Mesothelial cell of epicardium (in vitro differentiated cells): ENCODE measurements at regions not wholly inside any gene's neighbourhood (a gene's known extent, or its start where the extent isn't known, plus 50 kb on each side); places are given as distances from the start of the nearest gene placed in this dataset.

ENCODE experiments used
- DNase-seq, 2 experiments: peaks; one replicate each; pipeline ENCODE4 v3.0.0; 2021; ENCODE audit warnings: low spot score in 2 of 2; ENCODE audit not compliant: unreplicated experiment in 2 of 2
- H3K27ac Mint-ChIP-seq: 2 replicates; pipeline ENCODE4 v1.8.0; 2021; ENCODE audit warnings: mixed read lengths
- H3K27me3 Mint-ChIP-seq: 2 replicates; pipeline ENCODE4 v1.8.0; 2021; ENCODE audit warnings: low read depth, mixed read lengths
- H3K36me3 Mint-ChIP-seq: 2 replicates; pipeline ENCODE4 v1.8.0; 2021; ENCODE audit warnings: mixed read lengths
- H3K4me1 Mint-ChIP-seq: 2 replicates; pipeline ENCODE4 v1.8.0; 2021; ENCODE audit warnings: mixed read lengths
- H3K4me3 Mint-ChIP-seq: 2 replicates; pipeline ENCODE4 v1.8.0; 2021; ENCODE audit warnings: mild to moderate bottlenecking, moderate library complexity, mixed read lengths
- H3K9me3 Mint-ChIP-seq: 2 replicates; pipeline ENCODE4 v1.8.0; 2021; ENCODE audit warnings: mixed read lengths
- TF ChIP-seq, protein P1 (sequence below): fragments of 200-600 bp; sonication (generic); IDR thresholded peaks from one replicate; pipeline ENCODE4 v1.5.0; 2021; ENCODE audit warnings: antibody characterized with exemption; ENCODE audit not compliant: unreplicated experiment

DNA sequence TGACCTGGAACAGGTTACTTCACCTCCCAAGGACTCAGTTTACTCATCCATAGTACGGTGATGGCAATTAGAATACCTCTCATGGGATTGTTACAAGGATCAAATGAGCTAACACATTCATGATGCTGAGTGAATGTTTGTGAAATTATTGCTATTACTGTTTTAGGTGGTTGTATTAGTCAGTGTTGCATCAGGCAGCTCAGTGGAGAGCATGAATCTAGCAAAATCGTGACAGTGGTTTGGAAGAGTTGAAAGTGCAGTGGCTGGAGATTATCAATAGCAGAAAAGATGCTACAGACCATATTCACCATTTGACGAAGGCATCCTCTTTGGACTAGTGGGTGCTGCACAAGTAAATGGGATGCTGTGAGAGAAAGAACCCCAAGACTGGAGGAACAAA, 50.4 kb upstream of the CTNNBL1 start:
- no peaks in the 10 kb centered on the region for H3K36me3 Mint-ChIP-seq
- peaks cover 74% of the 10 kb centered on the region for H3K27me3 Mint-ChIP-seq
- DNase-seq = no peak
- peaks cover 2% of the 10 kb centered on the region for H3K4me1 Mint-ChIP-seq
- no peak overlapping the region for H3K27ac Mint-ChIP-seq
- no peak overlapping the region for H3K4me3 Mint-ChIP-seq
- H3K9me3 Mint-ChIP-seq = no peaks in the 10 kb centered on the region
- TF ChIP-seq, protein P1, sequence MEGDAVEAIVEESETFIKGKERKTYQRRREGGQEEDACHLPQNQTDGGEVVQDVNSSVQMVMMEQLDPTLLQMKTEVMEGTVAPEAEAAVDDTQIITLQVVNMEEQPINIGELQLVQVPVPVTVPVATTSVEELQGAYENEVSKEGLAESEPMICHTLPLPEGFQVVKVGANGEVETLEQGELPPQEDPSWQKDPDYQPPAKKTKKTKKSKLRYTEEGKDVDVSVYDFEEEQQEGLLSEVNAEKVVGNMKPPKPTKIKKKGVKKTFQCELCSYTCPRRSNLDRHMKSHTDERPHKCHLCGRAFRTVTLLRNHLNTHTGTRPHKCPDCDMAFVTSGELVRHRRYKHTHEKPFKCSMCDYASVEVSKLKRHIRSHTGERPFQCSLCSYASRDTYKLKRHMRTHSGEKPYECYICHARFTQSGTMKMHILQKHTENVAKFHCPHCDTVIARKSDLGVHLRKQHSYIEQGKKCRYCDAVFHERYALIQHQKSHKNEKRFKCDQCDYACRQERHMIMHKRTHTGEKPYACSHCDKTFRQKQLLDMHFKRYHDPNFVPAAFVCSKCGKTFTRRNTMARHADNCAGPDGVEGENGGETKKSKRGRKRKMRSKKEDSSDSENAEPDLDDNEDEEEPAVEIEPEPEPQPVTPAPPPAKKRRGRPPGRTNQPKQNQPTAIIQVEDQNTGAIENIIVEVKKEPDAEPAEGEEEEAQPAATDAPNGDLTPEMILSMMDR = no peak

DNA sequence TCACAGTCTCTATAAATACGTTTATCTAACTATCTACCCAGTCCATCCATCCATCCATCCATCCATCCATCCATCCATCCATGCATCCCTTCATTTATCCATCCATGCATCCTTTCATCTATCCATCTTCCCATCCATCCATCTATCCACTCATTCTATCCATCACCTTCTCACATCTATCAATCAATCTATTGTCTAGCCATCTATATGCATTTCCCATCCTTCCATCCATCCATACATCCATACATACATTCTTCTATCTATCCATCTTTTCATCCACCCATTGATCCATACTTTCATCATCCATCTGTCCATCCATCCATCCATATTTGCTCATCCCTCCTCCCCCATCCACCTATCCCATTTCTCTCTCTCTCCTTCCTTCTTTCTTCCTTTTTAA, 51.6 kb upstream of the CTNNBL1 start:
- TF ChIP-seq, protein P1 = no peak
- H3K27me3 Mint-ChIP-seq = peaks cover 76% of the 10 kb centered on the region
- DNase-seq = no peak
- no peak overlapping the region for H3K27ac Mint-ChIP-seq
- no peaks in the 10 kb centered on the region for H3K36me3 Mint-ChIP-seq
- no peak overlapping the region for H3K4me3 Mint-ChIP-seq
- H3K4me1 Mint-ChIP-seq = peaks cover 2% of the 10 kb centered on the region
- no peaks in the 10 kb centered on the region for H3K9me3 Mint-ChIP-seq

DNA sequence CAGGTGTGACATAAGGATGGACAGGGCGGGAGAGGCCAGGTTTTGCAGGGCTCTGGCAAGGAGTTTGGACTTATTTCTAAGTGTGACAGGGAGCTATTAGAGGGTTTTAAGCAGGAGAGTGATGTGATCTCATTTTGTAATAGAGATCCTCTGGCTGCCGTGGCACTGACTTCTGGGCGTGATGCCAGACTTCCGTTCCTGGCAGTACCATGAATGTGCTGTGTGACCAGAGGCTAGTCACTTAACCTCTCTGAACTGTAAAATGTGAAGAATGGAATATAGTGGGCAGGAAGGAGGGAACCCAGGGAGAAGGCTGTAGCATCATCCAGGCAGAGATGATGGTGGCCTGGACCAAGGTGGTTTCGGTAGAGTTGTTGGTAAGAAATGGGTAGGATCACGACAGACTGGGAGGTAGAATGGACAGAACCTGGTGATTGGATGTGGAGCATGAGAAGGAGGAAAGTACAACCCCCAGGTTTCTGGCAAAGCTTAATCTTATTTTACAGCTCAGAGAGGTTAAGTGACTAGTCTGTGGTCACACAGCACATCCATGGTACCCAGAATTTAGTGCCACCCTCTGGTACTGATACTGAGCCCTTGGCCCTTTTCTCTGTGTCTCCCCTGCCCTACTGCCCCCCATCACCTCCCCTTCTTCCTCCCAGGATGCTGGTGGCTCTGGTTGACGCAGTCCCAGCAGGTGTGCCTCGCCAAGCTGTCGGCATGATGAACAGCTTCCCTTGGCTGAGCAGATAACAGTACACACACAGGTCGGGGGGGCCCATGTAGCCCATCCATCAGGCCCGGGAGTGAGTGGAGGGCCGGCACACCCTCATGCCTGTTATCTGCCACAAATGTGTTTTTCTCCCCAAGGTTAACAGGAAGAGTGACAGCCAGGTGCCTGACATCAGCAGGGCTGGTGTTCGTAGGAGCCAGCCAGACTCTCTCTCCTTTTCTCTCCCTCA, 52.9 kb upstream of the CTNNBL1 start:
- TF ChIP-seq, protein P1 = no peak
- Mint-ChIP-seq H3K9me3 (peaks cover 2% of the 10 kb centered on the region), H3K4me1 (peaks cover 2% of the 10 kb centered on the region), H3K4me3 (no peak overlapping the region), H3K27ac (no peak overlapping the region), H3K36me3 (no peaks in the 10 kb centered on the region), H3K27me3 (peaks cover 76% of the 10 kb centered on the region)
- DNase-seq = no peak

DNA sequence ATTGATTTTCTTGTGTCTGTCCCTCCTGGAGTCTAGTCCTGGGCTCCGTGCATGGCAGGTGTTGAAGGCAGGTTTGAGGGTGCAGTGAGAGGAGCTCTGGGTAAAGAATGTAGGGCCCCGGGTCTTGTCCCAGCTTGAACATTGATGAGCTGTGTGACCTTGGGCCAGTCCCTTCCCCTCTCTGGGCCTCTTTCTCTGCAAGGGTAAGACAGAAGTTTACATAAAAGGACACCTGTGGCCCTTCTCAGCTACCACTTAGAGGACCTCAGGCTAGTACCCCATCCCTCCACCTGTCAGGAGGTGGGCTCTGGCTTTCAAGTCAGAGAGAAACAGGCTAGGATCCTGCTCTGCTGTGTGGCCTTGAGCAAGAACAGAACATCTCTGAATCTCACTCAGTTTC, 55.3 kb upstream of the CTNNBL1 start:
- Mint-ChIP-seq H3K4me1 (peaks cover 2% of the 10 kb centered on the region), H3K9me3 (peaks cover 8% of the 10 kb centered on the region), H3K27me3 (peaks cover 63% of the 10 kb centered on the region), H3K27ac (no peak overlapping the region), H3K4me3 (no peak overlapping the region), H3K36me3 (no peaks in the 10 kb centered on the region)
- no peak for DNase-seq
- TF ChIP-seq, protein P1 = no peak

DNA sequence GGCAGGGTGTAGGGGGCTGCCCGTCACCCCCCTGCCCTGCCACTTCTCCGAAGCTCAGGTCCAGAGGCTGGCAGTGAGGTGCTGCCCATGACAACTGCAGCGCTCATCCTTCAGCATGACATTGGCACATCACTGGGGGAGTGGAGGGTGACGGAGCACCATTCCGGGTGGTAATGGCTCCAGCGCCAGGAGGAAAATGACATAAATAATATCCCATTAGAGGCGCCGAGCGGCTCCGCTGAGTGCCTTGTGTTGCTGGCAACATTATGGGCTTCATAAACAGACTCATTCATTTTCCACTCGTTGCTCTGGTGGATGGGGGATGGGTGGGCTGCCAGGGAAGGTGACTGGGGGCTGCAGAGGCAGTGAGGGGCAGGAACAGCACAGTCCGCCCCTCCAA, 56.9 kb upstream of the CTNNBL1 start:
- TF ChIP-seq, protein P1 = no peak
- H3K4me3 Mint-ChIP-seq = no peak overlapping the region
- DNase-seq = no peak
- H3K9me3 Mint-ChIP-seq = peaks cover 8% of the 10 kb centered on the region
- H3K27ac Mint-ChIP-seq = no peak overlapping the region
- no peaks in the 10 kb centered on the region for H3K36me3 Mint-ChIP-seq
- peaks cover 64% of the 10 kb centered on the region for H3K27me3 Mint-ChIP-seq
- H3K4me1 Mint-ChIP-seq = peaks cover 2% of the 10 kb centered on the region
